OCI-LY1 (cell line): ENCODE measurements at regions not wholly inside any gene's neighbourhood (a gene's known extent, or its start where the extent isn't known, plus 50 kb on each side); places are given as distances from the start of the nearest gene placed in this dataset.

Source experiments
- H2AFZ ChIP-seq: fragments of 200-600 bp; sonication (generic), shearing (Covaris generic); 2 replicates; pipeline ENCODE4 v1.6.0; 2014; ENCODE audit warnings: antibody characterized with exemption, mild to moderate bottlenecking, low read length
- H3F3A ChIP-seq: fragments of 200-600 bp; sonication (generic), shearing (Covaris generic); 2 replicates; pipeline ENCODE4 v1.6.0; 2014; ENCODE audit warnings: mild to moderate bottlenecking, antibody characterized with exemption, low read length, moderate library complexity; ENCODE audit not compliant: insufficient read depth
- H3K27ac ChIP-seq: fragments of 200-600 bp; sonication (generic); 2 replicates; pipeline ENCODE4 v1.5.1; 2014; ENCODE audit warnings: low read length, mixed run types, mild to moderate bottlenecking, low read depth; ENCODE audit not compliant: poor library complexity, severe bottlenecking
- H3K27me3 ChIP-seq: fragments of 200-600 bp; sonication (generic); 2 replicates; pipeline ENCODE4 v1.6.0; 2014; ENCODE audit warnings: antibody characterized with exemption, mild to moderate bottlenecking, low read length, moderate library complexity; ENCODE audit not compliant: insufficient read depth
- H3K36me3 ChIP-seq: fragments of 200-600 bp; sonication (generic); 2 replicates; pipeline ENCODE4 v1.6.1; 2014; ENCODE audit warnings: mild to moderate bottlenecking, antibody characterized with exemption, low read length, moderate library complexity, mixed read lengths; ENCODE audit not compliant: insufficient read depth
- H3K4me1 ChIP-seq: fragments of 200-600 bp; sonication (generic); 2 replicates; pipeline ENCODE4 v1.5.1; 2014; ENCODE audit warnings: mild to moderate bottlenecking, low read length, moderate library complexity; ENCODE audit not compliant: insufficient read depth, severe bottlenecking
- H3K4me2 ChIP-seq: fragments of 200-600 bp; sonication (generic), shearing (Covaris generic); 2 replicates; pipeline ENCODE4 v1.6.1; 2014; ENCODE audit warnings: low read length
- H3K4me3 ChIP-seq: fragments of 200-600 bp; sonication (generic); 2 replicates; pipeline ENCODE4 v1.5.1; 2014; ENCODE audit warnings: low read length, low read depth, mild to moderate bottlenecking, mixed read lengths; ENCODE audit not compliant: poor library complexity, severe bottlenecking
- H3K79me2 ChIP-seq: fragments of 200-600 bp; shearing (Covaris generic); 2 replicates; pipeline ENCODE4 v1.6.1; 2016; ENCODE audit warnings: mixed run types, low read length, mixed read lengths; ENCODE audit not compliant: insufficient read depth
- H3K9ac ChIP-seq: fragments of 200-600 bp; sonication (generic), shearing (Covaris generic); 2 replicates; pipeline ENCODE4 v1.6.1; 2014; ENCODE audit warnings: mild to moderate bottlenecking, low read length, mixed read lengths
- H3K9me2 ChIP-seq: fragments of 200-600 bp; sonication (generic), shearing (Covaris generic); 2 replicates; pipeline ENCODE4 v1.6.1; 2014; ENCODE audit warnings: low read depth, mild to moderate bottlenecking, low read length, mixed read lengths
- H3K9me3 ChIP-seq: fragments of 200-600 bp; shearing (Covaris generic); 2 replicates; pipeline ENCODE4 v1.6.1; 2014; ENCODE audit warnings: low read length, mixed read lengths
- H4K20me1 ChIP-seq: fragments of 200-600 bp; sonication (generic), shearing (Covaris generic); 2 replicates; pipeline ENCODE4 v1.6.0; 2016; ENCODE audit warnings: mild to moderate bottlenecking, low read length; ENCODE audit not compliant: insufficient read depth
- CTCF ChIP-seq: fragments of 200-600 bp; sonication (generic), shearing (Covaris generic); IDR thresholded peaks from 2 replicates; pipeline ENCODE4 v1.5.1; 2017; ENCODE audit warnings: mild to moderate bottlenecking, antibody characterized with exemption, low read length, moderate library complexity, mixed read lengths
- EZH2 ChIP-seq: fragments of 200-600 bp; sonication (generic), shearing (Covaris generic); IDR thresholded peaks from 2 replicates; pipeline ENCODE4 v1.8.0; 2017; ENCODE audit warnings: borderline replicate concordance, mixed run types, mild to moderate bottlenecking, antibody characterized with exemption, low read length, moderate library complexity, mixed read lengths

- no peak overlapping the region for H3K4me2 ChIP-seq
- TF ChIP-seq EZH2: no peak
- TF ChIP-seq CTCF: no peak
- no peaks in the 10 kb centered on the region for H3K79me2 ChIP-seq
- no peaks in the 10 kb centered on the region for H3F3A ChIP-seq
- H2AFZ ChIP-seq: no peak overlapping the region
- no peak overlapping the region for H3K9ac ChIP-seq
- H3K27ac ChIP-seq: no peak overlapping the region
- no peaks in the 10 kb centered on the region for H3K9me2 ChIP-seq
- H3K36me3 ChIP-seq: no peaks in the 10 kb centered on the region
- H3K4me1 ChIP-seq: no peaks in the 10 kb centered on the region
- H4K20me1 ChIP-seq: no peaks in the 10 kb centered on the region
- no peaks in the 10 kb centered on the region for H3K27me3 ChIP-seq
- H3K4me3 ChIP-seq: no peak overlapping the region
- H3K9me3 ChIP-seq: no peaks in the 10 kb centered on the region
These were observed 126.7 kb upstream of the ZNF32 start for GRCh38 chr10:43775384-43775783.

GRCh38 chr10:43774234-43774769 is 125.6 kb upstream of the ZNF32 start:
- no peak overlapping the region for H2AFZ ChIP-seq
- H3F3A ChIP-seq: no peaks in the 10 kb centered on the region
- H3K4me1 ChIP-seq: no peaks in the 10 kb centered on the region
- H3K36me3 ChIP-seq: no peaks in the 10 kb centered on the region
- H3K27ac ChIP-seq: no peak overlapping the region
- H3K9me3 ChIP-seq: no peaks in the 10 kb centered on the region
- TF ChIP-seq EZH2 (no peak), CTCF (no peak)
- no peaks in the 10 kb centered on the region for H3K27me3 ChIP-seq
- no peak overlapping the region for H3K4me3 ChIP-seq
- H3K79me2 ChIP-seq: no peaks in the 10 kb centered on the region
- H3K4me2 ChIP-seq: no peak overlapping the region
- H4K20me1 ChIP-seq: no peaks in the 10 kb centered on the region
- no peaks in the 10 kb centered on the region for H3K9me2 ChIP-seq
- H3K9ac ChIP-seq: no peak overlapping the region

GRCh38 chr10:43773736-43774135 is 125.1 kb upstream of the ZNF32 start:
- H3K79me2 ChIP-seq: no peaks in the 10 kb centered on the region
- TF ChIP-seq EZH2 (no peak), CTCF (no peak)
- H3K4me1 ChIP-seq: no peaks in the 10 kb centered on the region
- no peaks in the 10 kb centered on the region for H4K20me1 ChIP-seq
- H3K4me2 ChIP-seq: no peak overlapping the region
- no peak overlapping the region for H3K9ac ChIP-seq
- no peaks in the 10 kb centered on the region for H3K9me3 ChIP-seq
- no peaks in the 10 kb centered on the region for H3K27me3 ChIP-seq
- H3K36me3 ChIP-seq: no peaks in the 10 kb centered on the region
- H3F3A ChIP-seq: no peaks in the 10 kb centered on the region
- no peaks in the 10 kb centered on the region for H3K9me2 ChIP-seq
- H3K27ac ChIP-seq: no peak overlapping the region
- no peak overlapping the region for H3K4me3 ChIP-seq
- H2AFZ ChIP-seq: no peak overlapping the region
